ENCODE measurements at regions not wholly inside any gene's neighbourhood (a gene's known extent, or its start where the extent isn't known, plus 50 kb on each side); places are given as distances from the start of the nearest gene placed in this dataset.
"Not testable (repeated sequence)": the region's sequence is repeated elsewhere in the genome, so short reads cannot be mapped to it uniquely, and the experiment has no call there.

GRCh38 chr4:138393886-138394610 is 151.9 kb upstream of the SLC7A11 start:
- no peak for DNase-seq (ENCODE audit: low spot score)

DNA sequence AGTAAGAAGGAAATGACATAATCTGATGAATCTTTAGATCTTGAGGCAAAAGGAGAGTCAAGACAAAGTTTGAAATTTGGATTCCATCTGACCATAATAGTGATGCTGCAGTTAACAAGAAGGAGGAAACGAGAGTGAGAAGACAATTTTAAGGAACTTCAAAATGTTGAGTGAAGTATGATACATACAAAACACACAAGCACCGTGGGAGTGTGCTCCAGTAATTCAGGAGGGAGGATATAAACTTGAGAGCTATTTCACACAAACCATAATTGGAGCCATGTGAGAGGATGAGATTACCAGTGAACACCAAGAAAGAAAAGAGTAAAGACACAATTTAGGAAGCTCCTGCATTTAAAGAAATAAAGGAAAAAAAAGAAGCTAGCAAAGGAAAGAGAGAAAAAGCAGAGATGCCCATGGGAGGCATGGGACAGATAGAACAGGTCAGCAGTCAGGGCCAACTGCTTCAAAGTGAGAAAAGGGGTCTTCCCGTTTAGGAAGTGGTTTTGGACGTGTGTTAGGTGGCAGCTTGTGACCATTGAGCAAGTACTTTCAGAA is 150.7 kb upstream of the SLC7A11 start:
- DNase-seq (ENCODE audit: low spot score), result no peak

GRCh38 chr4:138389976-138390685 is 148.0 kb upstream of the SLC7A11 start:
- DNase-seq (ENCODE audit: low spot score), result no peak

GRCh38 chr4:138374947-138375346 is 132.8 kb upstream of the SLC7A11 start:
- DNase-seq (ENCODE audit: low spot score), result no peak

GRCh38 chr4:138367942-138368341 is 125.8 kb upstream of the SLC7A11 start:
- no peak for DNase-seq (ENCODE audit: low spot score)

- DNase-seq (ENCODE audit: low spot score), result not testable (repeated sequence)
Observed at GRCh38 chr4:138352446-138352845, 110.3 kb upstream of the SLC7A11 start.

DNA sequence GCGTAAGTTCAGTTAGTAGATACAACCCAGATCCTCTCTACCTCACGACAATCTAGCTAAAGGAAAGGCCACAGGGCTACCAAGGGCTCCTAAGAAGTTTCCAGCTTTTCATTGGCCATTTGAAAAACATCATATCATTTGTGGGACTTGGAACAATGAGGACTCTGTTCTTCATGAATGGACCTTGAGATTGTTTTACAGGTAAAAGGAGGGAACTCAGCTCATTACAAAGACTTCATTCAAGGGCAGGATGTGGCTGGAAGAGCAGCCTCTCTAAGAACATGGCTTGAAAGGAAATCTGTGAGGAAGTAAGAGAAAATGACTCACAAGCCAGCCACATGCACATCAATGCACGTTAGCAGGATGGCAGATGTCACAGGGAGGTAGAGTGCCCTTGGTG is 105.9 kb upstream of the SLC7A11 start:
- no peak for DNase-seq (ENCODE audit: low spot score)

DNA sequence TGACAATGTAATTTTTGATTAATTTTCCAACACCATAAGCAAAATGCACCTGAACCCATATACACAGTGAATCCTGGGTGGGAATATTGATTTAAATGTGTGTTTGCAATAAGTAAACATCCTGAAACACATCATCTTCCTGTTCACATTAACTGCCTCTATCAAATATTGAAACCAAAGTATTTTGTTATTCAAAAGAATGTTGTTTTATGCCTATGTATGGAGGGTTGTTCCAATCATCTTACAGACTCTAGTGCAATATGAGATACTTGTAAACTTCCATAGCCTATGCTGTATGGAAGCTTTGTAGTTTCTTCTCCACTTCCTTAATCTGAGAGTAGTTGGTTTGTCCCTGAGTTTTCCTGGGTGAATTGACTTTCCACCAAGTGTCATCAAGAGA is 105.4 kb upstream of the SLC7A11 start:
- DNase-seq (ENCODE audit: low spot score), result no peak

DNA sequence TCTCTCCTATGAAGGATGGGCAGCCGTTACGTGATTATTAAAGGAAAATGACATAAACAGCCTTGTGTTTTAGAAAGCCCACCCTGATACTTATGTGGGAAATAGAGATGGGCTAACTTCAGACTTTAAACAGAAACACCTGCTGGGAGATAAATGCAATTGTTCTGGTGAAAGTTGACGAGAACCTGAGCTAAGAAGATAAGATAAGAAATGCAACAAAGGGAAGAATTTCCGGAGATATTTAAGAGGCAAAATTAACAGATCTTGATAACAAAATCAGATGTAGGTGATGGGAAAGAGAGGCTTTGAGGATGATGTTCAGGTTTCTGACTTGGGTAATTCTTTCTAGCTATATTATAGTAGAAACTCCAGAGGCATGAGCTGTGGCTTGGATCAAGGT is 102.7 kb upstream of the SLC7A11 start:
- no peak for DNase-seq (ENCODE audit: low spot score)

DNA sequence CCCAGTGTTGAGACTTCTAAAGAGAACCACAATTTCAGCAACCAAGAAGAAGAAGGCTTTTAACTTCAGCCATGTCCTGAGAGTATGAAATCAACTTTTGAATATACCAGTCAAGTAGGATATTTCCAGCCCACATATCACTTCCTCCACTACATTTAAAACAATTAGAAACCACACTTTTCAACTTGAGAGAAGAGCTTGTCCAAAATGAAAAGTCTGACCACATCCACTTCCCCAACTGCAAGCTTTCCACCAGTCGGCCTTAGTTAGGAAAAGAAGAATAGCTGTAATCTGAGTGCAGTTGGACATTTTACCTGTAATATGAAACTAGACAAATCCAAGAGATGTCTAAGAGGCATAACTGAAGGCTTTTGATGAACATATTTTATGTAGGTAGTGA is 101.9 kb upstream of the SLC7A11 start:
- no peak for DNase-seq (ENCODE audit: low spot score)

GRCh38 chr4:138341739-138342415 is 99.7 kb upstream of the SLC7A11 start:
- DNase-seq (ENCODE audit: low spot score), result no peak

DNA sequence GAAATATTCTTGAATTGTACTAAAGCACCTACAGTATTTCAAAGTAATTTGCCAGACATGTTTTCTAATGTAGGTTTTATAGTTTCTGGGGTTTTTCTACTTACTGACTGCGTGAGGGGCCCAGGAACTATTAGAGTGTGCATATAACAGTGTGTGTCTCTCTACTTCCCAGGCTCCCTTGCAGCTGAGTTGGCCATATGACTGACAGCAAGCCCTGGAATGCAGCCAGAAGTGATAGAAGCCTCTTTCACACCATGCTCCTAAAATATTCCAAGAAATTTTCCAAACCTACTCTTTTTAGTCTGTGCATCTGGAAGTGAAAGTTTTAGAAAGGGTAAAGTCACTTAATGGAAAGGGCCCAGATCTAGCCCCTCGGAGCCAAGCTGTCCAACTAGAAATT is 96.7 kb upstream of the SLC7A11 start:
- no peak for DNase-seq (ENCODE audit: low spot score)

DNA sequence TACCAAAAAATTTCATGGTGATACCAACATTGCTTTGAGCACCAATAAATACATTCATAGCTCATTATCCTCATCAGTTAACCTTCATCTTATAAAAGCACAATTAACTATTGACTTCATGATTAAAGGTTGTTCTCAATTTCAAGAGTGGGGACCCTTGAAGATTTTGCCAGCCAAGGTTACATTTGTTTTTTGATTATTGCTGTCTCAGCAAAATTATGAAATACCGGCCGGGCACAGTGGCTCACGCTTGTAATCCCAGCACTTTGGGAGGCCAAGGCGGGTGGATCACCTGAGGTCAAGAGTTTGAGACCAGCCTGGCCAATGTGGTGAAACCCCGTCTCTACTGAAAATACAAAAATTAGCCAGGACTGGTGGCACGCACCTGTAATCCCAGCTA is 96.1 kb upstream of the SLC7A11 start:
- not testable (repeated sequence) for DNase-seq (ENCODE audit: low spot score)

DNA sequence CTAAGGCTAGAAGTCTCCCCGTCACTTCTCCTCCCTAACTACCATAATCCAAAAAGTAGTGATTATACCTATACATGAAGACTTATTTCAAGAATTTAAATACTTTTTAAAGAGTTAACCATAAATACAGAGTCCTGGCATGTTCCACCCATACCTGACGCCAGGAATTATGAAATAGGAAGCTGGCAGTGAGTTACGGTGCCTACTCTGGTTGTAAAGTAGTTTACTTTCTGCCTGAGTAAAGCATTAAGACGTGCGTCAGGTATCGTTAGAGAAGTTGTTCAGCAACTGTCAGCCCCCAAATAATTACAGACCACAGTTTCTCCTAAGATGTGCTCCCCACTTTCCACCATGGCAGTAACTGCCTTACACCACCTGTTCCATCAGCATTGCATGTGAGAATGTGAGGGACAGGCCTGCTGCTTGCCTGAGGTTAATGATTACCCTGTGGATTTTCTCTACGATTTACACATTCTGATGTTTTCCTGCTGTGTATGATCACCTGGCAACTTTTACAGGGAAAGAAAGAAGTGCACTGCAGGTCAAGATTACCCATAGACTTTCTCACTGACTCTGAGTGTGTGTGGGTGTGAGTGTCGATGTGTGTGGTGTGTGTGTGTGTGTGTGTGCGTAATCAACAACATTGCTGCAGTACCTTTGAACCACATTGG is 92.3 kb upstream of the SLC7A11 start:
- DNase-seq (ENCODE audit: low spot score), result no peak

DNA sequence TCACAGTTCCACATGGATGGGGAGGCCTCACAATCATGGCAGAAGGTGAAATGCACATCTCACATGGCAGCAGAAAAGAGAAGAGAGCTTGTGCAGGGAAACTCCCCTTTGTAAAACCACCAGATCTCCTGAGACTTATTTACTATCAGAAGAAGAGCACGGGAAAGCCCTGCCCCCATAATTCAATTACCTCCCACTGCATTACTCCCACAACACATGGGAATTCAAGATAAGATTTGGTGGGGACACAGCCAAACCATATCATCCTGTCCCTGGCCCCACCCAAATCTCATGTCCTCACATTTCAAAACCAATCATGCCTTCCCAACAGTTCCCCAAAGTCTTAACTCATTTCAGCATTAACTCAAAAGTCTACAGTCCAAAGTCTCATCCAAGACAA is 90.3 kb upstream of the SLC7A11 start:
- not testable (repeated sequence) for DNase-seq (ENCODE audit: low spot score)

GRCh38 chr4:138330531-138330930 is 88.4 kb upstream of the SLC7A11 start:
- no peak for DNase-seq (ENCODE audit: low spot score)

DNA sequence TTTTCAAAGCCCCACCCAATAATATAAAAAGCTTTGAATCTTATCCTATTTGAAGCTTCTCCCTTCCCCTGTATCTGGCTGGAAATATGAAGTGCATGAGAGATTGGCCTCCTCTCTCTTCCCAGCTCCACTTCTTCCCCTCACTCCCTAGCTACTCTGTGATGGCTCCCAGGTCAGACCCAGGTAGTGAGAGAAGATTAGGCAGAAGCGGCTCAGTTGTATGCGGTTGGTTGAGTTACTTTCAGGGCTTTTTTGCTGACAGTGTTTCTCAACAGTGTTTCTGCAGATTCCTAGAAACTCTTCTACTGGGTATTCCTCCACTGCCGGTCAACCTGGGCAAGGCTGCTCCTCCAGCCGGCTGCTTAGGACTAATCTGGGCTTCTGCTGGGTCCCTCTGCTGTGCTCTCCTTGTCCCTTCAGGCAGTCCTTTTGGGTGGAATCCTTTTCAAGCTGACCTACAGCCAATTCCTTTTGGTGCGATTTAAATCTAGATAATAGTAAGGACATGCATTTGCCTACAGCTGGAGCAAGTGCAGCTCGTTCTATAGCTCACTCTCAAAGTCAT is 87.4 kb upstream of the SLC7A11 start:
- no peak for DNase-seq (ENCODE audit: low spot score)

DNA sequence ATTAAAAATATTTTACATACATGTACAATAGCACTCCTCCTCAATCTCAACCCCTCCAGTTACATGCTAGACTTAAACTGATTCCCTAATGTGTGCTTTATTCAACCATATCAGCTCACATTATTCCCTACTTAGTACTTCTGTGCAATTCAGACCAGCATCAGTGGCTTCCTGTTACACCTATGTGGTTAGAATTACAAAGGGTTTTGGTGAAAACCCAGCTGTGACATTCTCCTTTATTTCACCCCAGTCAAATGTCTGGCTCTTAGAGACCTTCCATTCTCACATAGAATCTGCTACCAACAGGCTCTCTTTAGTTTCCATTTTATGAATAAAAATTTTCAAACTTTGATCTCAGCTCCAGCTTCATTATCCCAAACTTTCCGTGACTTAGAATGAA is 85.2 kb upstream of the SLC7A11 start:
- no peak for DNase-seq (ENCODE audit: low spot score)

- no peak for DNase-seq (ENCODE audit: low spot score)
Observed at GRCh38 chr4:138320831-138321230, 78.7 kb upstream of the SLC7A11 start.

DNA sequence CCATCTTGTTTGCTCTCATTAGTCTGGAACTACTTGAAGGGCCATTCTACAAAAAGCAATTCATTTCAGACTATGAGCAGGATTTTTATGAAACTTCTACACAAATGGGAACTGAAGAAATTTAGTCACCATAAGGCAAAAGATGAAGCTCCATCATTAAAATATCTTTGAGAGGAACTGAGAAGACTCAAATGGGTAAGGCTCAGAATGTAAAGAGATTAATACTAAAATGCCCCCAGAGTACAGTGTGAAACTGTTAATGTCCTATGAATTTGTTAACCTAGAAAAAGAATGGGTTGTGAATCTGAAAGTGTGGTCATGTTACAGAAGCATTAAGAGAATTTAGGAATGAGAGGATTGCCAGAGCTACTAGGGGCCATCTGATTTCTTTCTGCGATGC is 77.9 kb upstream of the SLC7A11 start:
- DNase-seq (ENCODE audit: low spot score), result no peak

DNA sequence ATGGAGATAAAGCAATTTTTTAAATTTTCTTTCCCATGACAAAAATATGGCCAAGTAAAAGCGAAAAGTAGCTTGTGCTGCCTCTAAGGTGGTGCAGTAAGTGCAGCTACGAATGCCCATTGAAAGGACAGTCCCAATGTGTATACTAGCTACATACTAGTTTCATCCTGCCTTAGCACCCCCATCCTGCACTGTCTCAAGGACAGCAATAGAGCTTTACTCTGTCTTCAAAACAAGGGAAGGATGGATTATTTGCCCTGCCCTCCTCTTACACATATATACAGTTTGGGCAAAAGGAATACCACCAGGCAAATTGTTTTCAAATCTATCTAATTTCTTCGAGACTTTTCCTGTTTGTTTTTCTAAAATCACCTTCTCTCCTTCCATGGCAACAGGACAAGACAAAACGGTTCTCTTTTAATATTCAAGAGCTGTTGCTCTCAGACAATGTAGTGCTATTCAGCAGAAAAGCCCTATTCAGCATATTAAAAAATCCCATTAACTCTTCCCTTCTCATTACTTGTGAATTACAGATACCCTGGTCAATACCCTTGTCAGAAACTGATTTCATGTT is 75.1 kb upstream of the SLC7A11 start:
- no peak for DNase-seq (ENCODE audit: low spot score)

DNA sequence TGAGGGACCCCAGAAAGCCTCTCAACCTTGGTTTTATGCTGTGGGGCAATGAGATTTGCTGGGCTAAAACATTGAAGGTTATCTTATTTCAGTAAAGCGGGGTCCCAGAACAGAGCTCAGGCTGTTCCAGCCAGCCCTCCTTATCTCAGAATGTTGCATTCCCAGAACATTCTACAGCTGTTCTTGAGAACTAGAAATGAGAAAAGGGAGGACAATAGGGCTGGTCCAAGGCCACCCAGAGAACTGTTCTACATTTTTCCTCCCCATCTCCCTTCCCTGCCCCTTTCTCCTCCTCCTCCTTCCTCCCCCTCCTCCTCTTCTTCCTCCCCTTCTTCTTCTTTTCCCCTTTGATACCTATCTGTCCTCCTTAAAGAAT is 70.4 kb upstream of the SLC7A11 start:
- DNase-seq (ENCODE audit: low spot score), result no peak
